GM06990 (cell line): ENCODE measurements at regions not wholly inside any gene's neighbourhood (a gene's known extent, or its start where the extent isn't known, plus 50 kb on each side); places are given as distances from the start of the nearest gene placed in this dataset.
"Not testable (repeated sequence)": the region's sequence is repeated elsewhere in the genome, so short reads cannot be mapped to it uniquely, and the experiment has no call there.

Source experiments
- DNase-seq: peaks from one replicate; pipeline ENCODE4 v3.0.0-alpha.2; 2011; ENCODE audit not compliant: insufficient read length; ENCODE audit errors: extremely low read depth
- H3K27me3 ChIP-seq: replicated peaks from 2 replicates; pipeline ENCODE4 v1.6.0; 2011; ENCODE audit warnings: low read length; ENCODE audit not compliant: control insufficient read depth, insufficient read depth
- H3K36me3 ChIP-seq: 2 replicates; pipeline ENCODE4 v1.5.1; 2011; ENCODE audit warnings: low read length; ENCODE audit not compliant: control insufficient read depth, insufficient read depth
- H3K4me3 ChIP-seq: replicated peaks from 2 replicates; pipeline ENCODE4 v1.5.1; 2011; ENCODE audit warnings: low read depth, mild to moderate bottlenecking, control low read depth, low read length
- CTCF ChIP-seq: IDR thresholded peaks from 2 replicates; pipeline ENCODE4 v1.5.1; 2011; ENCODE audit warnings: low read length, control low read depth, mild to moderate bottlenecking, inconsistent platforms; ENCODE audit not compliant: insufficient read depth, poor library complexity, severe bottlenecking

GRCh38 chr10:21122907-21123306 lies 225.8 kb upstream of the NEBL start:
- no peak overlapping the region for H3K4me3 ChIP-seq
- no peaks in the 10 kb centered on the region for H3K36me3 ChIP-seq
- DNase-seq: no peak
- TF ChIP-seq CTCF: no peak
- H3K27me3 ChIP-seq: no peaks in the 10 kb centered on the region; the same call in 1 of the 2 replicates

- H3K27me3 ChIP-seq, H3K4me3 ChIP-seq, H3K36me3 ChIP-seq, DNase-seq: not testable (repeated sequence)
Measured at GRCh38 chr10:21121822-21122221, 224.7 kb upstream of the NEBL start.

- TF ChIP-seq CTCF: no peak
- DNase-seq: no peak
- Histone ChIP-seq H3K27me3 (no peaks in the 10 kb centered on the region), H3K36me3 (no peaks in the 10 kb centered on the region), H3K4me3 (no peak overlapping the region)
Measured at GRCh38 chr10:21114683-21115082, 217.6 kb upstream of the NEBL start.

- Histone ChIP-seq H3K4me3 (no peak overlapping the region), H3K36me3 (no peaks in the 10 kb centered on the region), H3K27me3 (no peaks in the 10 kb centered on the region)
- no peak for TF ChIP-seq CTCF
- no peak for DNase-seq
Measured at GRCh38 chr10:21110358-21110757, 213.2 kb upstream of the NEBL start.

GRCh38 chr10:21106931-21107330 lies 209.8 kb upstream of the NEBL start:
- not testable (repeated sequence) for H3K27me3 ChIP-seq, H3K36me3 ChIP-seq, DNase-seq, H3K4me3 ChIP-seq

- H3K27me3 ChIP-seq, H3K4me3 ChIP-seq, H3K36me3 ChIP-seq, DNase-seq: not testable (repeated sequence)
Measured at GRCh38 chr10:21105331-21105730, 208.2 kb upstream of the NEBL start.

- no peak for TF ChIP-seq CTCF
- Histone ChIP-seq H3K27me3 (no peaks in the 10 kb centered on the region), H3K36me3 (no peaks in the 10 kb centered on the region), H3K4me3 (no peak overlapping the region)
- no peak for DNase-seq
Measured at GRCh38 chr10:21100871-21101514, 203.9 kb upstream of the NEBL start.
